ENCODE measurements at regions not wholly inside any gene's neighbourhood (a gene's known extent, or its start where the extent isn't known, plus 50 kb on each side); places are given as distances from the start of the nearest gene placed in this dataset.

DNA sequence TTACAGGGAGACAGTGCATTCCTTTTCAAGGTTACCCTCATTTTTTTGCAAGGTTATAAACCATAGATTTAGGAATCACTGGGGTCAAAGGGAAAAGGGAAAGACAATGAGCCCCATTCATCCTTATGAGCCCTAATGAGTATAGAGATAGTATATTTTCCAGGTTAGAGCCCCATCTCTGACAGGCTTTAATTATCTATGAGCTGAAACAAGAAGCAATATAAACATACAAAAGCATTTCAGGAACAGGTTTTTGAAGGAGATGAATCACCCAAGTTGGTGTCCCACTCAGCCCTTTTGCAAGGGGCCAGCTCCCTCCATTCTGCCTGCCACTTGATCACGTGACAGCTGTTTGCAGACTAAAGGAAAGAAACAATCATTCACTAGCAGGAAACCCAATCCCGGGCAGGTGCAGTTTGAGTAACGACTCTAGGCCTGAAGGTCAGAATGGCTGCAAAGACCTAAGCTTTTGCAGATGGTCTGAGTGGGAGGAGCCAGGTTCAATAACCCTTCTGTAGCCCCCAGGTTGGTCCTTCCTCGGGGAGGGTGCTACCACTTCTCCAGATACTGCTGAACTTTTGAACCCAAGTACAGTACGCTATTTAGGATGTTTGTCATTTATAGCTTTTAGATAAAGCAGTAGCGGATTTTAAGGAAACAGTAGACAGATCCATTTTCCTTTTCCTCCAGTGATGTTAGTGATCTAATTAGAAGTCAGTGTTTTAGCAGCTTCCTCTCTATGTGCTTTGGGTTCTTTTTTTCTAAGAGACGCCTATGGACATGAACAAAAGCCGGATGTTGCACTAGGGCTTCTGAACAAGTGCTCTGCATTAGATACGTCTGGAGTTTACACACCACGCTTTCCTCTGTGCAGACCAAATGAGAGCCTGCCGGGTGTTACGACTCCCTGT lies 253.2 kb downstream of the SOX4 start:
- H3K4me1 ChIP-seq (ENCODE audit: control insufficient read depth, low read length): no peaks in the 10 kb centered on the region
- no peaks in the 10 kb centered on the region for H3K79me2 ChIP-seq (ENCODE audit: control insufficient read depth, low read length)
- TF ChIP-seq EZH2phosphoT487 (IDR thresholded peaks at IDR 0.05; ENCODE audit: borderline replicate concordance, low read length): no peak
- TF ChIP-seq, protein P1, sequence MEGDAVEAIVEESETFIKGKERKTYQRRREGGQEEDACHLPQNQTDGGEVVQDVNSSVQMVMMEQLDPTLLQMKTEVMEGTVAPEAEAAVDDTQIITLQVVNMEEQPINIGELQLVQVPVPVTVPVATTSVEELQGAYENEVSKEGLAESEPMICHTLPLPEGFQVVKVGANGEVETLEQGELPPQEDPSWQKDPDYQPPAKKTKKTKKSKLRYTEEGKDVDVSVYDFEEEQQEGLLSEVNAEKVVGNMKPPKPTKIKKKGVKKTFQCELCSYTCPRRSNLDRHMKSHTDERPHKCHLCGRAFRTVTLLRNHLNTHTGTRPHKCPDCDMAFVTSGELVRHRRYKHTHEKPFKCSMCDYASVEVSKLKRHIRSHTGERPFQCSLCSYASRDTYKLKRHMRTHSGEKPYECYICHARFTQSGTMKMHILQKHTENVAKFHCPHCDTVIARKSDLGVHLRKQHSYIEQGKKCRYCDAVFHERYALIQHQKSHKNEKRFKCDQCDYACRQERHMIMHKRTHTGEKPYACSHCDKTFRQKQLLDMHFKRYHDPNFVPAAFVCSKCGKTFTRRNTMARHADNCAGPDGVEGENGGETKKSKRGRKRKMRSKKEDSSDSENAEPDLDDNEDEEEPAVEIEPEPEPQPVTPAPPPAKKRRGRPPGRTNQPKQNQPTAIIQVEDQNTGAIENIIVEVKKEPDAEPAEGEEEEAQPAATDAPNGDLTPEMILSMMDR (IDR thresholded peaks at IDR 0.05; ENCODE audit: low read depth, low read length, poor library complexity, severe bottlenecking): no peak
- H4K20me1 ChIP-seq (ENCODE audit: control insufficient read depth, insufficient read depth, low read depth, low read length): no peaks in the 10 kb centered on the region
- H3K9me2 ChIP-seq (replicated peaks; ENCODE audit: control insufficient read depth, low read length): no peaks in the 10 kb centered on the region
- no peaks in the 10 kb centered on the region for H3K9me3 ChIP-seq (ENCODE audit: control insufficient read depth, insufficient read depth, low read length)
- no peaks in the 10 kb centered on the region for H3F3A ChIP-seq (ENCODE audit: control insufficient read depth, insufficient read depth)
- H3K4me2 ChIP-seq (ENCODE audit: low read length): no peak overlapping the region
- H3K27me3 ChIP-seq (ENCODE audit: control insufficient read depth, low read length): no peaks in the 10 kb centered on the region
- no peak overlapping the region for H3K27ac ChIP-seq (ENCODE audit: low read depth, low read length)
- no peaks in the 10 kb centered on the region for H3K36me3 ChIP-seq (ENCODE audit: control insufficient read depth, low read length)
- H3K4me3 ChIP-seq (ENCODE audit: low read length): no peak overlapping the region

DNA sequence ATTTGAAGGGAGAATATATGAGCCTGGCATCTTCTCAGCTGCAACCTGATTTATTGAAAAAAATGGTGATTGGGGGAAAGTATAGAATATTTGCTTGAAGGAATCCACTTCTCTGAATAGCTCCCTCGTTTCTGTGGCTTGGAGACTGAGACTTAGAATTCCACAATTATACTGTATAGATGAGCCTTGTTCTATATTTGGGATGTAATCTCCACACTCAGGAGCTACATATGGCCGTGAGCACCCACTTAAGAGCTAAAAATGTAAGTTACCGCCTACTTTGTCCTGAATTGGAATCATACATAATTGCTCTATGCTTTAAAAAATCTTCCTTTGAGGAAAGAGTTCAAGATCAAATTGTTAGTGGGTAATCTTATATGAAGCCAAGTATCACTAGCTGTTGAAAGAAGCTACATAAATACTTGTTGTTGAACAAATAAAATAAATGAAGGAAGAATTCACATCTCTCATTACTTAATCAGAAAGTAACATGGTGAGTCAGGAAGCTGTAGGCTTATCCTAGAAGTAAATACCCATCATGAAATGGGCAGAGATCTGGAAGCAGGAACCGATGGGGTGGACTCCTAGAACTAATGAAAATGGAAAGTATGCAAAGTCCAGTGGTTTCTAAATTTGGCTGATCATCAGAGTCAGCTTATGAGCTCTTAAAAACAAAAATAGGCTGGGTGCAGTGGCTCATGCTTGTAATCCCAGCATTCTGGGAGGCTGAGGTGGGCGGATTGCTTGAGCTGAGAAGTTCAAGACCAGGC lies 254.3 kb downstream of the SOX4 start:
- Histone ChIP-seq H3K9me3 (ENCODE audit: control insufficient read depth, insufficient read depth, low read length) (no peaks in the 10 kb centered on the region), H4K20me1 (ENCODE audit: control insufficient read depth, insufficient read depth, low read depth, low read length) (no peaks in the 10 kb centered on the region), H3F3A (ENCODE audit: control insufficient read depth, insufficient read depth) (no peaks in the 10 kb centered on the region), H3K9me2 (replicated peaks; ENCODE audit: control insufficient read depth, low read length) (no peaks in the 10 kb centered on the region), H3K4me2 (ENCODE audit: low read length) (no peak overlapping the region), H3K79me2 (ENCODE audit: control insufficient read depth, low read length) (no peaks in the 10 kb centered on the region), H3K36me3 (ENCODE audit: control insufficient read depth, low read length) (no peaks in the 10 kb centered on the region), H3K4me3 (ENCODE audit: low read length) (no peak overlapping the region), H3K4me1 (ENCODE audit: control insufficient read depth, low read length) (no peaks in the 10 kb centered on the region), H3K27me3 (ENCODE audit: control insufficient read depth, low read length) (no peaks in the 10 kb centered on the region), H3K27ac (ENCODE audit: low read depth, low read length) (no peak overlapping the region)
- TF ChIP-seq EZH2phosphoT487 (IDR thresholded peaks at IDR 0.05; ENCODE audit: borderline replicate concordance, low read length): no peak
- TF ChIP-seq, protein P1 (IDR thresholded peaks at IDR 0.05; ENCODE audit: low read depth, low read length, poor library complexity, severe bottlenecking): no peak

DNA sequence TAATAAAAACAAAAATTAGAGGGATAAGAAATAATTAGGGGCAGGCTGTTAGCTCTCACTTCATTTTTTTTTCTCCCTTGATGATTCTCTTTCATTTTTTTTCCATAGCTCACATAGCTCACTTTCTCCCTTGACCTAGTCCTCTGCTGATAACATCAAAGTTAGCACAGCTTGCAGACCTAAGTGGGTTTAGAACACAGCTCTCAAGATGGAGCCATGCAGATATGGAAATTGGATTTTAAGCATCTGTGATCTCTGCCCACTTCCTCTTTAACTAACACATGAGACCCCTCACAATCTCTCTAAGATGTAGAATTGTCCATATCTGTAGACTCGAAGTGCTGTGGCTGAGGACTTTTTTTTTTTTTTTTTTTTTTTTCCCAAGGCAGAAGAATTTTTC lies 257.1 kb downstream of the SOX4 start:
- Histone ChIP-seq H3K4me3 (ENCODE audit: low read length) (no peak overlapping the region), H3K79me2 (ENCODE audit: control insufficient read depth, low read length) (no peaks in the 10 kb centered on the region), H3K9me3 (ENCODE audit: control insufficient read depth, insufficient read depth, low read length) (no peaks in the 10 kb centered on the region), H3K36me3 (ENCODE audit: control insufficient read depth, low read length) (no peaks in the 10 kb centered on the region), H3F3A (ENCODE audit: control insufficient read depth, insufficient read depth) (no peaks in the 10 kb centered on the region), H3K27me3 (ENCODE audit: control insufficient read depth, low read length) (no peaks in the 10 kb centered on the region), H3K27ac (ENCODE audit: low read depth, low read length) (no peak overlapping the region), H4K20me1 (ENCODE audit: control insufficient read depth, insufficient read depth, low read depth, low read length) (no peaks in the 10 kb centered on the region), H3K4me2 (ENCODE audit: low read length) (no peak overlapping the region), H3K4me1 (ENCODE audit: control insufficient read depth, low read length) (no peaks in the 10 kb centered on the region), H3K9me2 (replicated peaks; ENCODE audit: control insufficient read depth, low read length) (no peaks in the 10 kb centered on the region)
- TF ChIP-seq EZH2phosphoT487 (IDR thresholded peaks at IDR 0.05; ENCODE audit: borderline replicate concordance, low read length): no peak
- TF ChIP-seq, protein P1 (IDR thresholded peaks at IDR 0.05; ENCODE audit: low read depth, low read length, poor library complexity, severe bottlenecking): no peak

All from DOHH2 (cell line).